ENCODE measurements at regions not wholly inside any gene's neighbourhood (a gene's known extent, or its start where the extent isn't known, plus 50 kb on each side); places are given as distances from the start of the nearest gene placed in this dataset.
"Not testable (repeated sequence)": the region's sequence is repeated elsewhere in the genome, so short reads cannot be mapped to it uniquely, and the experiment has no call there.

GRCh38 chr5:169413416-169413815, 112.5 kb upstream of the SLIT3 start:
- DNase-seq (ENCODE audit: low spot score) = no peak

- DNase-seq (ENCODE audit: low spot score) = no peak
These were observed 111.9 kb upstream of the SLIT3 start for GRCh38 chr5:169412831-169413230.

GRCh38 chr5:169411786-169412430, 111.0 kb upstream of the SLIT3 start:
- DNase-seq (ENCODE audit: low spot score) = no peak

GRCh38 chr5:169410996-169411783, 110.3 kb upstream of the SLIT3 start:
- no peak for DNase-seq (ENCODE audit: low spot score)

GRCh38 chr5:169408731-169409130, 107.8 kb upstream of the SLIT3 start:
- no peak for DNase-seq (ENCODE audit: low spot score)

GRCh38 chr5:169408171-169408570, 107.2 kb upstream of the SLIT3 start:
- no peak for DNase-seq (ENCODE audit: low spot score)

- DNase-seq (ENCODE audit: low spot score) = no peak
These were observed 103.3 kb upstream of the SLIT3 start for GRCh38 chr5:169404223-169404622.

GRCh38 chr5:169398515-169398914, 97.6 kb upstream of the SLIT3 start:
- no peak for DNase-seq (ENCODE audit: low spot score)

- DNase-seq (ENCODE audit: low spot score) = no peak
These were observed 94.2 kb upstream of the SLIT3 start for GRCh38 chr5:169395136-169395535.

- DNase-seq (ENCODE audit: low spot score) = no peak
These were observed 93.4 kb upstream of the SLIT3 start for GRCh38 chr5:169394371-169394770.

GRCh38 chr5:169393907-169394306, 93.0 kb upstream of the SLIT3 start:
- DNase-seq (ENCODE audit: low spot score) = no peak

GRCh38 chr5:169390265-169390664, 89.3 kb upstream of the SLIT3 start:
- DNase-seq (ENCODE audit: low spot score) = no peak

- no peak for DNase-seq (ENCODE audit: low spot score)
These were observed 88.4 kb upstream of the SLIT3 start for GRCh38 chr5:169389318-169389717.

- DNase-seq (ENCODE audit: low spot score) = no peak
These were observed 84.7 kb upstream of the SLIT3 start for GRCh38 chr5:169385636-169386035.

- no peak for DNase-seq (ENCODE audit: low spot score)
These were observed 83.7 kb upstream of the SLIT3 start for GRCh38 chr5:169384661-169385060.

GRCh38 chr5:169374761-169375160, 73.8 kb upstream of the SLIT3 start:
- DNase-seq (ENCODE audit: low spot score) = no peak

GRCh38 chr5:169374111-169374510, 73.2 kb upstream of the SLIT3 start:
- DNase-seq (ENCODE audit: low spot score) = no peak

GRCh38 chr5:169371801-169372200, 70.9 kb upstream of the SLIT3 start:
- DNase-seq (ENCODE audit: low spot score) = not testable (repeated sequence)

GRCh38 chr5:169369130-169369529, 68.2 kb upstream of the SLIT3 start:
- no peak for DNase-seq (ENCODE audit: low spot score)

- no peak for DNase-seq (ENCODE audit: low spot score)
These were observed 66.9 kb upstream of the SLIT3 start for GRCh38 chr5:169367861-169368260.

GRCh38 chr5:169357291-169357690, 56.4 kb upstream of the SLIT3 start:
- DNase-seq (ENCODE audit: low spot score) = no peak

GRCh38 chr5:169356811-169357210, 55.9 kb upstream of the SLIT3 start:
- DNase-seq (ENCODE audit: low spot score) = no peak

GRCh38 chr5:169356181-169356580, 55.2 kb upstream of the SLIT3 start:
- DNase-seq (ENCODE audit: low spot score) = no peak

GRCh38 chr5:169354921-169355320, 54.0 kb upstream of the SLIT3 start:
- no peak for DNase-seq (ENCODE audit: low spot score)

Measured in Ammon's horn (tissue), 1 donor.